ENCODE measurements at regions not wholly inside any gene's neighbourhood (a gene's known extent, or its start where the extent isn't known, plus 50 kb on each side); places are given as distances from the start of the nearest gene placed in this dataset.
A peak's percentile ranks its signal among the peaks of the same experiment; 100 is the strongest.

DNA sequence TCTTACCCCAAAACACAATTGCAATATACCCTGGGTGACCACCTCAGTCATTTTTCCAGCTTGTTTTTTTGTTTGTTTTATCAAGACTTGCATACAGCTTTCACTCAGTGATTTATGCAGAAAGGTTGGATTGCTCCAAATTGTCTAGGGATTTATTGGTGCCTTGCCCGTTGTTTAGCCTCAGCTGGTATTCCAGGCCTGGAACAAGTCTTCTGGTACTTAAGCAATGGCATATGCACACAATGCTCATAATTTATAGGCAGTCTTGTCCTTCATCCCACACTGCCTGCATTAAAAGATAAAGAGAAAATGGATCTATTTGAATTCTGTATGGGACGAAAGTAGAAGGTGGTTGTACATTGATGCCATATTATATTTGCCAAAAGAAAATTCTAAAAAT lies 392.5 kb downstream of the ADAMTS20 start:
- ATAC-seq (ENCODE audit: low FRiP score) (no peak), DNase-seq (ENCODE audit: low spot score) (no peak)
- TF ChIP-seq, protein P1, sequence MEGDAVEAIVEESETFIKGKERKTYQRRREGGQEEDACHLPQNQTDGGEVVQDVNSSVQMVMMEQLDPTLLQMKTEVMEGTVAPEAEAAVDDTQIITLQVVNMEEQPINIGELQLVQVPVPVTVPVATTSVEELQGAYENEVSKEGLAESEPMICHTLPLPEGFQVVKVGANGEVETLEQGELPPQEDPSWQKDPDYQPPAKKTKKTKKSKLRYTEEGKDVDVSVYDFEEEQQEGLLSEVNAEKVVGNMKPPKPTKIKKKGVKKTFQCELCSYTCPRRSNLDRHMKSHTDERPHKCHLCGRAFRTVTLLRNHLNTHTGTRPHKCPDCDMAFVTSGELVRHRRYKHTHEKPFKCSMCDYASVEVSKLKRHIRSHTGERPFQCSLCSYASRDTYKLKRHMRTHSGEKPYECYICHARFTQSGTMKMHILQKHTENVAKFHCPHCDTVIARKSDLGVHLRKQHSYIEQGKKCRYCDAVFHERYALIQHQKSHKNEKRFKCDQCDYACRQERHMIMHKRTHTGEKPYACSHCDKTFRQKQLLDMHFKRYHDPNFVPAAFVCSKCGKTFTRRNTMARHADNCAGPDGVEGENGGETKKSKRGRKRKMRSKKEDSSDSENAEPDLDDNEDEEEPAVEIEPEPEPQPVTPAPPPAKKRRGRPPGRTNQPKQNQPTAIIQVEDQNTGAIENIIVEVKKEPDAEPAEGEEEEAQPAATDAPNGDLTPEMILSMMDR (IDR thresholded peaks at IDR 0.05), result no peak

- TF ChIP-seq, protein P1 (IDR thresholded peaks at IDR 0.05), result no peak
- no peak for ATAC-seq (ENCODE audit: low FRiP score)
- DNase-seq (ENCODE audit: low spot score), result no peak
Measured at GRCh38 chr12:43158126-43158525, 393.9 kb downstream of the ADAMTS20 start.

GRCh38 chr12:43155376-43155775 lies 396.6 kb downstream of the ADAMTS20 start:
- TF ChIP-seq, protein P1 (IDR thresholded peaks at IDR 0.05), result no peak
- ATAC-seq (ENCODE audit: low FRiP score), result no peak
- DNase-seq (ENCODE audit: low spot score), result no peak

- DNase-seq (ENCODE audit: low spot score) (no peak), ATAC-seq (ENCODE audit: low FRiP score) (no peak)
- TF ChIP-seq, protein P1 (IDR thresholded peaks at IDR 0.05), result no peak
Measured at GRCh38 chr12:43154498-43155045, 397.4 kb downstream of the ADAMTS20 start.

DNA sequence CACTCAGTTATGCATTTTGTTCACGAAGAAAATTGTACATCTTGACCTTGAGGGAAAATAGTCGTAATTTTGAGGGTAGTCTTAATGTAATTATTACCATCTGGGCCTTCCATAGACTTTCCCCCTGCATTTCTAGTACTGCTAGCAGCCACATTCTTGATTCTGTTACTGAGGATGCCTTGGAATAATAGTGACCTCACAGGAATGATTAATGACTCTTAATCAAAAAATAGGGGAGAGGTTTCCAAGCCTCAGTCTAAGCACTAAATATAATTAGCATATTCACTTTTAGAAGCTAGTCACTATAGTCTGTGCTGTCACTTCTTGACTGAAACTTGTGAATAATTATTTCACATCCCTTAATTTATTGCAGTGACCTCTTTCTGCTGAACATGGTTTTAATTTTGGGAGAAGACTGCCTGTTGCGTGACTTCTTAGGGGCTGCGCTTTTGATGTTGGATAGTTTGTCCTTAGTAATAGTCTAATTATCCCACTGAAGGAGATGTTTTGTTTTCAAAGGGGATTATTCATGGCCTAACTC lies 400.5 kb downstream of the ADAMTS20 start:
- DNase-seq (ENCODE audit: low spot score) (no peak), ATAC-seq (ENCODE audit: low FRiP score) (no peak)
- TF ChIP-seq, protein P1 (IDR thresholded peaks at IDR 0.05), result no peak

DNA sequence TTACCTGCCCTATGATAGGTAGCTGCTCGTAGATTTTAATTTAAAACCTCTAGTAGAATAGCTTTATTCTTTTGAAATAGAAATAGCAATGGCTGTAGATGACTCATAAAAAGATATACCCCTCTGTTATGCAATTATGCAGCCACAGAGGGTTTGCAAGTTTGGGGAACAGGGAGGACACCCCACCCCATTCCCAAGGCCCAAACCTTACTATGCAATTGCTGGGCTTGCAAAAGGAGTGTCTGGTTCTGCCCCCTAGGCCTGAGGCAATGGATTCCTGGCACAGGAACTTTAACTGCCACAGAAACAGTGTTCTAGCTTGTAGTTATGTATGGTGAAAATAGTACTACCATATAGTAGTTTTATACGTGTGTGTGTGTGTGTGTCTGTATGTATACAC lies 403.3 kb downstream of the ADAMTS20 start:
- TF ChIP-seq, protein P1 (IDR thresholded peaks at IDR 0.05), result no peak

GRCh38 chr12:43147878-43148277 lies 404.1 kb downstream of the ADAMTS20 start:
- ATAC-seq (ENCODE audit: low FRiP score), result peak; percentile 54
- no peak for DNase-seq (ENCODE audit: low spot score)

More for the DNA sequence above, 403.3 kb downstream of the ADAMTS20 start:
- DNase-seq (ENCODE audit: low spot score) (no peak), ATAC-seq (ENCODE audit: low FRiP score) (no peak)

More at GRCh38 chr12:43147878-43148277, 404.1 kb downstream of the ADAMTS20 start:
- TF ChIP-seq, protein P1 (IDR thresholded peaks at IDR 0.05), result no peak

Data from omental fat pad (tissue), 3 donors.